GM12865 (cell line): ENCODE measurements at regions not wholly inside any gene's neighbourhood (a gene's known extent, or its start where the extent isn't known, plus 50 kb on each side); places are given as distances from the start of the nearest gene placed in this dataset.

Source experiments
- DNase-seq: peaks from one replicate; pipeline ENCODE4 v3.0.0; 2010; ENCODE audit warnings: low read depth
- H3K4me3 ChIP-seq: 2 replicates; pipeline ENCODE4 v1.5.1; 2011; ENCODE audit warnings: mild to moderate bottlenecking, low read depth, low read length, control low read depth
- TF ChIP-seq, protein P1 (sequence below): IDR thresholded peaks from 2 replicates; pipeline ENCODE4 v1.5.1; 2011; ENCODE audit warnings: low read length, control low read depth, low read depth, inconsistent platforms; ENCODE audit not compliant: insufficient read depth; ENCODE audit errors: missing control alignments

GRCh38 chr5:93791518-93791972 lies 50.1 kb upstream of the POU5F2 start:
- H3K4me3 ChIP-seq, result no peak overlapping the region
- TF ChIP-seq, protein P1, sequence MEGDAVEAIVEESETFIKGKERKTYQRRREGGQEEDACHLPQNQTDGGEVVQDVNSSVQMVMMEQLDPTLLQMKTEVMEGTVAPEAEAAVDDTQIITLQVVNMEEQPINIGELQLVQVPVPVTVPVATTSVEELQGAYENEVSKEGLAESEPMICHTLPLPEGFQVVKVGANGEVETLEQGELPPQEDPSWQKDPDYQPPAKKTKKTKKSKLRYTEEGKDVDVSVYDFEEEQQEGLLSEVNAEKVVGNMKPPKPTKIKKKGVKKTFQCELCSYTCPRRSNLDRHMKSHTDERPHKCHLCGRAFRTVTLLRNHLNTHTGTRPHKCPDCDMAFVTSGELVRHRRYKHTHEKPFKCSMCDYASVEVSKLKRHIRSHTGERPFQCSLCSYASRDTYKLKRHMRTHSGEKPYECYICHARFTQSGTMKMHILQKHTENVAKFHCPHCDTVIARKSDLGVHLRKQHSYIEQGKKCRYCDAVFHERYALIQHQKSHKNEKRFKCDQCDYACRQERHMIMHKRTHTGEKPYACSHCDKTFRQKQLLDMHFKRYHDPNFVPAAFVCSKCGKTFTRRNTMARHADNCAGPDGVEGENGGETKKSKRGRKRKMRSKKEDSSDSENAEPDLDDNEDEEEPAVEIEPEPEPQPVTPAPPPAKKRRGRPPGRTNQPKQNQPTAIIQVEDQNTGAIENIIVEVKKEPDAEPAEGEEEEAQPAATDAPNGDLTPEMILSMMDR, result no peak
- no peak for DNase-seq
